ENCODE measurements at regions not wholly inside any gene's neighbourhood (a gene's known extent, or its start where the extent isn't known, plus 50 kb on each side); places are given as distances from the start of the nearest gene placed in this dataset.

GRCh38 chr4:27620886-27621285, 760.2 kb downstream of the STIM2 start:
- no peak for TF ChIP-seq POLR2AphosphoS5 (IDR thresholded peaks at IDR 0.05)
- TF ChIP-seq, protein P1, sequence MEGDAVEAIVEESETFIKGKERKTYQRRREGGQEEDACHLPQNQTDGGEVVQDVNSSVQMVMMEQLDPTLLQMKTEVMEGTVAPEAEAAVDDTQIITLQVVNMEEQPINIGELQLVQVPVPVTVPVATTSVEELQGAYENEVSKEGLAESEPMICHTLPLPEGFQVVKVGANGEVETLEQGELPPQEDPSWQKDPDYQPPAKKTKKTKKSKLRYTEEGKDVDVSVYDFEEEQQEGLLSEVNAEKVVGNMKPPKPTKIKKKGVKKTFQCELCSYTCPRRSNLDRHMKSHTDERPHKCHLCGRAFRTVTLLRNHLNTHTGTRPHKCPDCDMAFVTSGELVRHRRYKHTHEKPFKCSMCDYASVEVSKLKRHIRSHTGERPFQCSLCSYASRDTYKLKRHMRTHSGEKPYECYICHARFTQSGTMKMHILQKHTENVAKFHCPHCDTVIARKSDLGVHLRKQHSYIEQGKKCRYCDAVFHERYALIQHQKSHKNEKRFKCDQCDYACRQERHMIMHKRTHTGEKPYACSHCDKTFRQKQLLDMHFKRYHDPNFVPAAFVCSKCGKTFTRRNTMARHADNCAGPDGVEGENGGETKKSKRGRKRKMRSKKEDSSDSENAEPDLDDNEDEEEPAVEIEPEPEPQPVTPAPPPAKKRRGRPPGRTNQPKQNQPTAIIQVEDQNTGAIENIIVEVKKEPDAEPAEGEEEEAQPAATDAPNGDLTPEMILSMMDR (IDR thresholded peaks at IDR 0.05), result no peak

All from esophagus muscularis mucosa (tissue), 3 donors.